Ovary (tissue), 3 donors: ENCODE measurements at regions not wholly inside any gene's neighbourhood (a gene's known extent, or its start where the extent isn't known, plus 50 kb on each side); places are given as distances from the start of the nearest gene placed in this dataset.

Source experiments
- CTCF ChIP-seq, 3 donors: fragments of 450-650 bp in 2 of 3; fragments of 200-600 bp in 1 of 3; IDR thresholded peaks; one replicate each; pipeline versions ENCODE4 v1.5.1 to v1.8.0; 2016 to 2022; ENCODE audit warnings: antibody characterized with exemption in 3 of 3, mild to moderate bottlenecking in 1 of 3
- POLR2A ChIP-seq: fragments of 450-650 bp; IDR thresholded peaks from one replicate; pipeline ENCODE4 v1.6.1; 2017; ENCODE audit warnings: antibody characterized with exemption, mild to moderate bottlenecking, moderate library complexity
- donor health status: DM: no; HTN: no; CAD: no.

GRCh38 chr10:57026307-57026706, 665.2 kb upstream of the ZWINT start:
- no peak for TF ChIP-seq POLR2A
- TF ChIP-seq CTCF (IDR thresholded peaks at IDR 0.05), result no peak
